Naive thymus-derived CD4-positive, alpha-beta T cell (primary cell): ENCODE measurements at regions not wholly inside any gene's neighbourhood (a gene's known extent, or its start where the extent isn't known, plus 50 kb on each side); places are given as distances from the start of the nearest gene placed in this dataset.

Experiments used
- ATAC-seq: fragments of 150-1000 bp; cut with Tn5 transposase; 2 replicates; pipeline ENCODE4 v1.10.0; 2021; ENCODE audit warnings: mild to moderate bottlenecking, moderate library complexity
- CTCF ChIA-PET: fragments of 350-600 bp; sonication (Branson Sonifier 250); formaldehyde crosslinking; loops from one replicate; lab custom pipeline; 2021; ENCODE audit warnings: antibody characterized with exemption; lab: Charles Lee
- POLR2A ChIA-PET: fragments of 350-600 bp; sonication (Branson Sonifier 250); formaldehyde crosslinking; loops from one replicate; lab custom pipeline; 2021; ENCODE audit warnings: antibody characterized with exemption, inconsistent platforms; lab: Charles Lee
- DNase-seq, 9 donors: peaks; one replicate each; pipeline versions ENCODE4 v3.0.0 to v3.0.0-alpha.2; 2020 to 2022; ENCODE audit warnings: mixed read lengths in 1 of 9
- H3K27ac ChIP-seq: one replicate; pipeline ENCODE4 v1.7.0; 2013; ENCODE audit warnings: mild to moderate bottlenecking, low read depth, low read length, moderate library complexity
- H3K27me3 ChIP-seq, 2 donors: one replicate each; pipeline ENCODE4 v1.7.0; 2013; ENCODE audit warnings: low read length in 2 of 2, mild to moderate bottlenecking in 2 of 2, moderate library complexity in 2 of 2; ENCODE audit not compliant: control insufficient read depth in 2 of 2, insufficient read depth in 2 of 2
- H3K36me3 ChIP-seq, 3 experiments: 1 replicate in 2 of 3; 2 replicates in 1 of 3; pipeline ENCODE4 v1.7.0; 2013; ENCODE audit warnings: low read length in 3 of 3, mild to moderate bottlenecking in 3 of 3, moderate library complexity in 1 of 3; ENCODE audit not compliant: insufficient read depth in 3 of 3, control insufficient read depth in 2 of 3
- H3K4me1 ChIP-seq, 2 donors: one replicate each; pipeline ENCODE4 v1.7.0; 2013; ENCODE audit warnings: low read length in 2 of 2, mild to moderate bottlenecking in 2 of 2, moderate library complexity in 1 of 2; ENCODE audit not compliant: control insufficient read depth in 2 of 2, insufficient read depth in 2 of 2
- H3K4me3 ChIP-seq: 2 replicates; pipeline ENCODE4 v1.7.0; 2013; ENCODE audit warnings: mild to moderate bottlenecking, low read length
- H3K9me3 ChIP-seq, 3 experiments: 1 replicate in 2 of 3; 2 replicates in 1 of 3; pipeline ENCODE4 v1.7.0; 2013; ENCODE audit warnings: low read length in 3 of 3; ENCODE audit not compliant: control insufficient read depth in 2 of 3
- H3K27ac Mint-ChIP-seq, 9 donors: one replicate each; pipeline ENCODE4 v1.8.0; 2020 to 2022; ENCODE audit warnings: mixed read lengths in 9 of 9, mild to moderate bottlenecking in 8 of 9, moderate library complexity in 5 of 9, inconsistent platforms in 2 of 9
- H3K27me3 Mint-ChIP-seq, 5 donors: one replicate each; pipeline ENCODE4 v1.8.0; 2021 to 2022; ENCODE audit warnings: mixed read lengths in 5 of 5, mild to moderate bottlenecking in 1 of 5
- H3K36me3 Mint-ChIP-seq, 5 donors: one replicate each; pipeline ENCODE4 v1.8.0; 2020 to 2022; ENCODE audit warnings: mixed read lengths in 5 of 5, mild to moderate bottlenecking in 3 of 5, inconsistent platforms in 1 of 5
- H3K4me1 Mint-ChIP-seq, 7 donors: one replicate each; pipeline ENCODE4 v1.8.0; 2020 to 2022; ENCODE audit warnings: mixed read lengths in 7 of 7, mild to moderate bottlenecking in 3 of 7, inconsistent platforms in 1 of 7
- H3K4me3 Mint-ChIP-seq, 10 donors: one replicate each; pipeline ENCODE4 v1.8.0; 2020 to 2022; ENCODE audit warnings: mild to moderate bottlenecking in 10 of 10, mixed read lengths in 10 of 10, moderate library complexity in 6 of 10, inconsistent platforms in 2 of 10
- H3K9me3 Mint-ChIP-seq, 11 donors: one replicate each; pipeline ENCODE4 v1.8.0; 2020 to 2022; ENCODE audit warnings: mixed read lengths in 11 of 11, mild to moderate bottlenecking in 4 of 11, inconsistent platforms in 1 of 11, moderate library complexity in 1 of 11
- intact Hi-C, 2 donors: fragments of 100-400 bp; cut with micrococcal nuclease; formaldehyde crosslinking; loops; one replicate each; pipeline ENCODE4 v1.15.1; 2023

DNA sequence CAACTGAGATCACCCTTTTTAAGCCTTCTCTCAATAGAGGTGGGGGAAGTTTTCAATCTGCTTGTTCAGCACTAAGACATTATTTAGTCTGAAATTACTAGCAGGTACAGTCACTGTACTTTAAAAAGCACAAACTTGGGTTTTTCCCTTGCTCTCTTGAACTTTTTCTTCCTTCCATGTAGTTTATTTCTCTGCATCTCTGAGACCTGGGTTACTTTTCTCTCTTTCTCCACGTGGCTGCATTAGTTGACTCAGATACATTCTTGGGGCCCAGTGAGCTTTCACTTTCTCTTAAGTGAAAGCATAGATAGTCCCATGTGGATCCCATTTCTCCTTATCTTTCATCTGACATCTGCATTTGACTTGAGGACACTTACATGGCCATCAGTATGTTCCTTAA is 433.9 kb upstream of the MAP3K7 start:
- CTCF ChIA-PET = no interaction called here
- intact Hi-C loops = no loop called here
- no peaks in the 10 kb centered on the region for H3K4me1 ChIP-seq
- no peaks in the 10 kb centered on the region for H3K9me3 ChIP-seq
- H3K27me3 Mint-ChIP-seq = peaks cover 0 to 10% (median 4%) of the 10 kb centered on the region in 5 donors
- POLR2A ChIA-PET = no interaction called here
- no peak overlapping the region for H3K4me3 Mint-ChIP-seq
- H3K27ac ChIP-seq = no peak overlapping the region
- H3K4me3 ChIP-seq = no peak overlapping the region
- H3K36me3 ChIP-seq = no peaks in the 10 kb centered on the region
- no peak for ATAC-seq
- no peak for DNase-seq
- peaks cover 0 to 2% (median 0%) of the 10 kb centered on the region in 7 donors for H3K4me1 Mint-ChIP-seq
- H3K27ac Mint-ChIP-seq = no peak overlapping the region
- H3K9me3 Mint-ChIP-seq = peaks cover 0 to 4% (median 0%) of the 10 kb centered on the region in 11 donors
- no peaks in the 10 kb centered on the region for H3K36me3 Mint-ChIP-seq
- H3K27me3 ChIP-seq = no peaks in the 10 kb centered on the region

DNA sequence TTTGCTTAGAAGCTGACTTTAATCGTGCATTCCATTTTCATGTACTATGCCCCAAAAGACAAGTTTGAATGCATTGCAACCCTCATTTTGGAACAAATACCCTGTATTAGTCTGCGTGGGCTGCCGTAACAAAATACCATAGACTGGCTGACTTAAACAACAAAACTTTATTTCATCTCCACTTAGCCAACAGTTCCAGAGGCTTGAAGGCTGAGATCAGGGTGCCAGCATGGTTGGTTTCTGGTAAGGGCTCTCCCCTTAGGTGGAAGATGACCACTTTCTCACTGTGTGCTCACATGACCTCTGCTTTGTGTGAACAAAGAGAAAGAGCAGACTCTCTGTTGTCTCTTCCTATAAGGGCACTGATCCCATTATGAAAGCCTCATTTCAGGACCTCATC is 431.7 kb upstream of the MAP3K7 start:
- DNase-seq (no peak), ATAC-seq (no peak)
- H3K27me3 ChIP-seq = no peaks in the 10 kb centered on the region
- H3K4me3 Mint-ChIP-seq = no peak overlapping the region
- H3K9me3 Mint-ChIP-seq = peaks cover 0 to 4% (median 0%) of the 10 kb centered on the region in 11 donors
- no peak overlapping the region for H3K27ac ChIP-seq
- intact Hi-C loops = no loop called here
- H3K4me1 Mint-ChIP-seq = peaks cover 0 to 2% (median 0%) of the 10 kb centered on the region in 7 donors
- H3K27ac Mint-ChIP-seq = no peak overlapping the region
- no peaks in the 10 kb centered on the region for H3K36me3 Mint-ChIP-seq
- H3K4me3 ChIP-seq = no peak overlapping the region
- POLR2A ChIA-PET = no interaction called here
- CTCF ChIA-PET = no interaction called here
- H3K27me3 Mint-ChIP-seq = peaks cover 0 to 18% (median 4%) of the 10 kb centered on the region in 5 donors
- H3K36me3 ChIP-seq = no peaks in the 10 kb centered on the region
- no peaks in the 10 kb centered on the region for H3K4me1 ChIP-seq
- H3K9me3 ChIP-seq = no peaks in the 10 kb centered on the region

DNA sequence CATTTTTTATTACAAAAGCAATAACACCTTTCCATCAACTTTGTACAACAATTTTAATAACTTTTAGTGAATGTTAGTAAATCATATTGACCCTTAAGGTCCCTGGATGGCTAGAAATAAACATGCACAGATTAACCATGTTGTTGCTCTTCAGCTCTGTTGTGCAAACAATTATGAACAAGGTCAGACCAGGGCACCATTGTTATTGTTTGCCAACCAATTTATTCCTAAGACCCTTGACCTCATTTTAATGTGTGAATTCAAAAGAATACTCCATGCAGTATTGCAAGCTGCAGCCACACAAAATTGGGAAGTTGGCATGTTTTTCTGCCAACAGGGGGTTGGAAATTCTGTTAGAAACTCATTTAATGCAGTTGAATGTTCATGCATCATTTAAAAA is 426.6 kb upstream of the MAP3K7 start:
- intact Hi-C loops = no loop called here
- Mint-ChIP-seq H3K4me1 (no peaks in the 10 kb centered on the region), H3K4me3 (no peak overlapping the region), H3K9me3 (peaks cover 0 to 5% (median 0%) of the 10 kb centered on the region in 11 donors), H3K27ac (no peak overlapping the region), H3K36me3 (no peaks in the 10 kb centered on the region), H3K27me3 (peaks cover 3 to 16% (median 6%) of the 10 kb centered on the region in 5 donors)
- Histone ChIP-seq H3K4me1 (no peaks in the 10 kb centered on the region), H3K9me3 (no peaks in the 10 kb centered on the region), H3K27ac (no peak overlapping the region), H3K36me3 (no peaks in the 10 kb centered on the region), H3K27me3 (no peaks in the 10 kb centered on the region), H3K4me3 (no peak overlapping the region)
- DNase-seq = no peak
- POLR2A ChIA-PET = no interaction called here
- ATAC-seq = no peak
- CTCF ChIA-PET = no interaction called here

DNA sequence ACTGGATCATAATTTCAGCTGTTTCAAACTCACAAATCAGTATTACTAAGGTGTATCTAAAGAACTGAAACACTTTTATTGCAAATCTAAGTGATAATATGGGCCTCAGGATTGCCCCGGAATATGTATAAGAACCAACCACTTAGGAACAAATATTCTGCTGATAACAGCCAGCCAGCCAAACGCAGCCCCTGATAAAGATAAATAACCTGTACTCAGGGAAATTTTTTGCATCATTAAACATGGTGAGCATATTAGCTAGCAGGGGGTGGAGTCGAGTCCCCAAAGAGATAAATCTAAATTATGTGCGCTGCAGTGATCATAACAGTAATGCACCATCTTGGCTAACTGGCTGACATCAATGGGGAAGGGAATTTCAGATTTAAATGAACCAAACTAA is 410.2 kb upstream of the MAP3K7 start:
- Mint-ChIP-seq H3K9me3 (no peaks in the 10 kb centered on the region), H3K27ac (no peak overlapping the region), H3K4me1 (no peaks in the 10 kb centered on the region), H3K27me3 (peaks cover 0 to 12% (median 0%) of the 10 kb centered on the region in 5 donors), H3K36me3 (no peaks in the 10 kb centered on the region), H3K4me3 (no peak overlapping the region)
- POLR2A ChIA-PET = no interaction called here
- H3K36me3 ChIP-seq = no peaks in the 10 kb centered on the region
- no peak overlapping the region for H3K27ac ChIP-seq
- intact Hi-C loops = no loop called here
- no peak for DNase-seq
- no peaks in the 10 kb centered on the region for H3K4me1 ChIP-seq
- CTCF ChIA-PET = no interaction called here
- no peak overlapping the region for H3K4me3 ChIP-seq
- no peak for ATAC-seq
- H3K9me3 ChIP-seq = no peaks in the 10 kb centered on the region
- H3K27me3 ChIP-seq = no peaks in the 10 kb centered on the region

DNA sequence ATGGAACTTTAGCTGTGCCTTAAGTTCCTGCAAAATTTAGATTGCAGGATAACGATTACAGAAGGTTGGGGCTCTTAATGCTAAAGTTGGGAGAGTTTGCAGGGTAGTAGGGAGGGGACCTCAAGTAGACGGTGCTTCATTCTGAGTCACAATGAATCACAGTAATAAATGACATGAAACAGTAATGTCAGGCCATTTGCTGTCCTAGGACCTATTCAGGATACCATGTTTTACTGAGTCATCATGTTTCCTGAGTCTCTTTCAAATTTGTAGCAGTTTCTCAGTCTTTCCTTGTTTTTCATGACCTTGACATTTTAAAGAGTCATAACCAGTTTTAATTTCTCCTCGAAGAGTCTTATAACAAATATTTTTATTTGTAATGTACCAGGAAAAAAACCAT is 406.9 kb upstream of the MAP3K7 start:
- no peak overlapping the region for H3K27ac Mint-ChIP-seq
- H3K27ac ChIP-seq = no peak overlapping the region
- ATAC-seq (no peak), DNase-seq (no peak)
- CTCF ChIA-PET = no interaction called here
- no peaks in the 10 kb centered on the region for H3K36me3 ChIP-seq
- no peak overlapping the region for H3K4me3 ChIP-seq
- H3K36me3 Mint-ChIP-seq = no peaks in the 10 kb centered on the region
- H3K9me3 ChIP-seq = no peaks in the 10 kb centered on the region
- H3K27me3 ChIP-seq = no peaks in the 10 kb centered on the region
- POLR2A ChIA-PET = no interaction called here
- no peak overlapping the region for H3K4me3 Mint-ChIP-seq
- peaks cover 0 to 12% (median 0%) of the 10 kb centered on the region in 5 donors for H3K27me3 Mint-ChIP-seq
- no peaks in the 10 kb centered on the region for H3K4me1 ChIP-seq
- intact Hi-C loops = no loop called here
- H3K4me1 Mint-ChIP-seq = no peaks in the 10 kb centered on the region
- no peaks in the 10 kb centered on the region for H3K9me3 Mint-ChIP-seq

GRCh38 chr6:90989763-90990162 is 402.9 kb upstream of the MAP3K7 start:
- Histone ChIP-seq H3K4me1 (no peaks in the 10 kb centered on the region), H3K27ac (no peak overlapping the region), H3K27me3 (no peaks in the 10 kb centered on the region), H3K4me3 (no peak overlapping the region), H3K36me3 (no peaks in the 10 kb centered on the region), H3K9me3 (no peaks in the 10 kb centered on the region)
- POLR2A ChIA-PET = interaction anchor here (0.7 kb wide), 1 partner anchor 772 kb away, joined by 3 read pairs; no protein-coding TSS in a partner anchor
- Mint-ChIP-seq H3K9me3 (no peaks in the 10 kb centered on the region), H3K4me3 (no peak overlapping the region), H3K4me1 (no peaks in the 10 kb centered on the region), H3K27me3 (peaks cover 0 to 10% (median 0%) of the 10 kb centered on the region in 5 donors), H3K27ac (no peak overlapping the region), H3K36me3 (no peaks in the 10 kb centered on the region)
- CTCF ChIA-PET = no interaction called here
- no peak for DNase-seq
- intact Hi-C loops = no loop called here
- no peak for ATAC-seq

GRCh38 chr6:90984066-90984465 is 397.2 kb upstream of the MAP3K7 start:
- POLR2A ChIA-PET = no interaction called here
- H3K36me3 Mint-ChIP-seq = no peaks in the 10 kb centered on the region
- intact Hi-C loops = no loop called here

More at GRCh38 chr6:90984066-90984465, 397.2 kb upstream of the MAP3K7 start:
- Mint-ChIP-seq H3K27ac (no peak overlapping the region), H3K27me3 (peaks cover 0 to 29% (median 0%) of the 10 kb centered on the region in 5 donors), H3K9me3 (peaks cover 0 to 3% (median 0%) of the 10 kb centered on the region in 11 donors), H3K4me3 (no peak overlapping the region), H3K4me1 (peaks cover 0 to 2% (median 0%) of the 10 kb centered on the region in 7 donors)
- no peak overlapping the region for H3K27ac ChIP-seq
- H3K36me3 ChIP-seq = no peaks in the 10 kb centered on the region
- H3K27me3 ChIP-seq = no peaks in the 10 kb centered on the region
- CTCF ChIA-PET = no interaction called here
- ATAC-seq = no peak
- H3K9me3 ChIP-seq = no peaks in the 10 kb centered on the region
- no peak for DNase-seq
- no peaks in the 10 kb centered on the region for H3K4me1 ChIP-seq
- no peak overlapping the region for H3K4me3 ChIP-seq
